Fibroblast of villous mesenchyme (primary cell): ENCODE measurements at regions not wholly inside any gene's neighbourhood (a gene's known extent, or its start where the extent isn't known, plus 50 kb on each side); places are given as distances from the start of the nearest gene placed in this dataset.

Experiments used
- DNase-seq: peaks from one replicate; pipeline ENCODE4 v3.0.0-alpha.2; 2010; ENCODE audit warnings: low read depth
- H3K4me3 ChIP-seq: 2 replicates; pipeline ENCODE4 v1.5.1; 2011; ENCODE audit warnings: low read depth, mild to moderate bottlenecking, low read length
- TF ChIP-seq, protein P1 (sequence below): IDR thresholded peaks from 2 replicates; pipeline ENCODE4 v1.5.1; 2012; ENCODE audit warnings: low read depth, mild to moderate bottlenecking, low read length; ENCODE audit not compliant: insufficient read depth

DNA sequence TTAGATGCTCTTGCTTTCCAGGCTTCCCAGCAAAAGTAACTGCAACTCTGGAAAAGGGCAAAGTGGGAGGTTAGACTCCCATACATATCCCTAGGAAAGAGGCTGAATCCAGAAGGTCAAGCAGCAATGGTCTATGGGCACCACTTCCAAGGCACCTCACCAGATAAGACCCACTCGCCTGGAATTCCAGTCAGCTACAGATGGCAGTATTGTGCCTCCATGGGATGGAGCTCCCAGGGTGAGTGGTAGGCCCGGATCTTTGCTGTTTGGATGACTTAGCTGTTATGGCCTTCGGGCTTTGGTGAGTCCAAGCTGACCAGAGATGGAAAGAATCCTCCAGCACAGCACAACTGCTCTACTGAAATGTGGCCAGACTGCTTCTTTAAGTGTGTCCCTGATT lies 688.0 kb downstream of the PCDH19 start:
- H3K4me3 ChIP-seq = no peak overlapping the region
- no peak for DNase-seq
- TF ChIP-seq, protein P1, sequence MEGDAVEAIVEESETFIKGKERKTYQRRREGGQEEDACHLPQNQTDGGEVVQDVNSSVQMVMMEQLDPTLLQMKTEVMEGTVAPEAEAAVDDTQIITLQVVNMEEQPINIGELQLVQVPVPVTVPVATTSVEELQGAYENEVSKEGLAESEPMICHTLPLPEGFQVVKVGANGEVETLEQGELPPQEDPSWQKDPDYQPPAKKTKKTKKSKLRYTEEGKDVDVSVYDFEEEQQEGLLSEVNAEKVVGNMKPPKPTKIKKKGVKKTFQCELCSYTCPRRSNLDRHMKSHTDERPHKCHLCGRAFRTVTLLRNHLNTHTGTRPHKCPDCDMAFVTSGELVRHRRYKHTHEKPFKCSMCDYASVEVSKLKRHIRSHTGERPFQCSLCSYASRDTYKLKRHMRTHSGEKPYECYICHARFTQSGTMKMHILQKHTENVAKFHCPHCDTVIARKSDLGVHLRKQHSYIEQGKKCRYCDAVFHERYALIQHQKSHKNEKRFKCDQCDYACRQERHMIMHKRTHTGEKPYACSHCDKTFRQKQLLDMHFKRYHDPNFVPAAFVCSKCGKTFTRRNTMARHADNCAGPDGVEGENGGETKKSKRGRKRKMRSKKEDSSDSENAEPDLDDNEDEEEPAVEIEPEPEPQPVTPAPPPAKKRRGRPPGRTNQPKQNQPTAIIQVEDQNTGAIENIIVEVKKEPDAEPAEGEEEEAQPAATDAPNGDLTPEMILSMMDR = no peak

DNA sequence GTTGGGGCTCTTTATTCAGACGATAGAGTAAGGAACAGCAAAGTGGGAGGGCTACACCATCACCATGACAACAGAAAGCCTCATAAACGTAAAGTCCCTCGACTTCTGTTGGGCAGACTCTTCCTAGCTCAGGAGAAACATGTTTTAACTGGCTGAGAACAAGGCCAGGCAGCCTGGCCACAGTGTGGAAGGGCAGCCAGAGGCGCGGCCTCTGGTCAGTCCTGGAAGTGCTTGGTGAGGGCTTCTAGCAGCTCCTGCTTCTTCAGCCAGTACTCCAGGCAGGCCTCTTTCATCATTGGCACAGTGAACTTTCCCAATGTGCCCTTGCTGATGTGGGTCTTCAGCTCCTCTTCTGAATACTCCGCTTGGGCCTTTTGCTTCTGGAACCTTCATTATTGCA lies 690.9 kb downstream of the PCDH19 start:
- H3K4me3 ChIP-seq = no peak overlapping the region
- TF ChIP-seq, protein P1 = no peak
- DNase-seq = no peak

DNA sequence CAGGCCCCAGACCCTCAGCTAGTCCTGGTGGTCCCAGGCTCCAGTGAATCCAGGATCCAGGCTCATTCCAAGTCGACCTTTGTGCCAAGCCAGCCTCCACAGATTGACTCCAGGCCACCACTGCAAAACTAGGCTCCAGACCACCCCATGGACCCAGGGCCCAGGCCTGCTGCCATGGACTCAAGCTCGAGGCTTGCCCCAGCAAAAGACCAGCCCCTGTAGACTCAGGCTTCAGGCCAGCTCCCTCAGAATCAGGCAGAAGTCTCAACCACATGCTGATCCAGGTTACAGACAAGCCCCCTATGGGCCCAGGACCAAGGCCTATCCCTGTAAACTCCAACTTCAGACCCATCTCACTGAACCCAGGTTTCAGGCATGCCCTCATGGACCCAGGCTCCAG lies 692.4 kb downstream of the PCDH19 start:
- TF ChIP-seq, protein P1 = no peak
- H3K4me3 ChIP-seq = no peak overlapping the region
- no peak for DNase-seq

DNA sequence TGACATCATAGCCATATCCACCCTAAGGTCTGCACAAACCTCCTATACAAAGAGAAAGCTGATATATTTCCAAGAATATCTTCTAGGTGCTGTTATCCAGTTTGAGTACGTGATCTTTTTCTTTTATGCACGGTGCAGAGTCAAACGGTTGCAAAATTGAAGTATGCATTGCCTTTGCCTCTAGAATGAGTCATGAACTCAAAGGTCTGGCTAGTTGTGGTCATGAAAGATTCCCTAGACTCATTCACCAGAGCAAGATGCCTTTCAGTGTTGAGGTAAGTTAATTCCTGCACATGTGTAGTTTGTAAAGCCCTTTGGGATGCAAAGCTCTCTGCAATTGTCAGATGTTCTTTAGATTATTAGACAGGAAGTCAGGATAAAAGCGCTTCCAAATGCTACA lies 704.4 kb downstream of the PCDH19 start:
- no peak overlapping the region for H3K4me3 ChIP-seq
- TF ChIP-seq, protein P1 = no peak
- no peak for DNase-seq

DNA sequence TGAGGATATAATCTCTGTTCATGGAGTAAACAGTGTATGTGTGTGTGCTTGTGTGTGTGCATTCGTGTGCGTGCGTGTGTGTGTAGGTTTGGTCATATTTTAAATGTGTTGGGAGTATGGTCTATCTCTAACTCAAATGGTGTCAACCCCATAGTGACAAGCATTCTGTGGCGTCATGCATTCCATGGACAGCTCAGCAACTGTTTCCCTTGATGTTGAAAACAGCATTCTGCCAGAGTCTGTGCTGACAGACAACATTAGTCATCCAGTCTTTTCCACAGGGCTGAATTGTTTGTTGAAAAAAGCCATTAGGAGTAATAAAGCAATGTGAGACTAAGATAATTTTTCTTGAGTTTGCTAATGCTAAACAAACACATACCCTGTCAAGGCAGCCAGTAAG lies 706.6 kb downstream of the PCDH19 start:
- no peak for DNase-seq
- TF ChIP-seq, protein P1 = no peak
- H3K4me3 ChIP-seq = no peak overlapping the region

DNA sequence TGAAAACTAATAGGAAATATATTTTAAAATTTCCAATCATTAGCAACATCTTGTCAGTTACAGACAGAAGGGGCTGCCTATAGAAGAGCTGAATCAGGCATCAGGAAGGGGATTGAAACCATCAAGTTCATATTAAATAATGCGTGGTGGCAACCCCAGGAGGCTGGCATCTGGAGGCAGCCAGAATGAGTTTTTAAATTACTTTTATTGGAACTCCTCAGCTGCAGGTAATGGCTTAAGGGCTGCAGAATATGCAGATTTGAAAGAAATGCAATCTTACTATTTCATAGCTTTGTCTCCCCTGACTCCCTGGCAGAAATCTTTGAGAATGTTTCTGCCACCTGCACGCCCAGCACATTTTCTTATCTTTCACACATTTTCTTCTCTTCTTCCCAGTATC lies 711.6 kb downstream of the PCDH19 start:
- TF ChIP-seq, protein P1 = no peak
- no peak overlapping the region for H3K4me3 ChIP-seq
- no peak for DNase-seq

DNA sequence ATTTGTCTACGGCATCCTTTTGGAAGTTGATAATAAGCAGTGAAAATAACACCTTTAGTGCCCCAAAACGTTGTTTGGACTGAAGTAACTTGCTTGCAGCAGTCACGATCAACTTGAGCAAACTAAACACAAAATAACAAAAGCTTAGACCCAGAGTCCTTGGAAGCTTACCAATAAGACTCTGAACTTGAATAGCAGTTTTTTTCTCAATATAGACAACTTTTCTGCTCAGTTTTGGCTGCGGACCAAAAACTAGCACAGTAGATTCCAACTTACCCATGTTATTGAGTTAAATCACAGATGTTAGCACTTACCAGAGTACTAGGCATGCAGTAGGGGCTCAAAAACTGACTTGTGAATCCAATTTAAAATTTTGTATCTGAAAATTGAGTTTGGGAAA lies 746.9 kb downstream of the PCDH19 start:
- TF ChIP-seq, protein P1 = no peak
- H3K4me3 ChIP-seq = no peak overlapping the region
- no peak for DNase-seq
